AG08395 (cell line): ENCODE measurements at regions not wholly inside any gene's neighbourhood (a gene's known extent, or its start where the extent isn't known, plus 50 kb on each side); places are given as distances from the start of the nearest gene placed in this dataset.
"Not testable (repeated sequence)": the region's sequence is repeated elsewhere in the genome, so short reads cannot be mapped to it uniquely, and the experiment has no call there.

Source experiments
- DNase-seq: peaks from one replicate; pipeline ENCODE4 v3.0.0; 2012; ENCODE audit warnings: mixed read lengths, low spot score

DNA sequence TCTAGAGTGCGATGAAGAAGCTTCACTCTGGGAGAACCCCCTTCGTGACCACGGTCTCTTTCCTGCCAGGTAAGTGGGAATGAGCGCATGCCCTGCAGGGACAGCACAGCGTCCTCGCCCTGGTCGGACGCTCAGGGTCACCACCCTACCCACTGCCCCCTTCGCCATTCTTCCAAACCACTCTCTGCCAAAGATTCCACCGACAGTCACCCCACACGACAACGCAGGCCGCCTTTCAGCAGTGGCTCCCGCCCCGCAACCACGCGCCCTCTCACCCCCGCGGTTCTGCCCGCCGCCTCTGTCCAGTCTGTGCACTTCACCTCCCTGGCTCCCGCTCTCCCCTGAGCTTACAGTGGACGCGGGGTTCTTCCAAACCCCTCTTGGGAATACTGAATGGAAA is 82.3 kb upstream of the FCGR1A start:
- not testable (repeated sequence) for DNase-seq

DNA sequence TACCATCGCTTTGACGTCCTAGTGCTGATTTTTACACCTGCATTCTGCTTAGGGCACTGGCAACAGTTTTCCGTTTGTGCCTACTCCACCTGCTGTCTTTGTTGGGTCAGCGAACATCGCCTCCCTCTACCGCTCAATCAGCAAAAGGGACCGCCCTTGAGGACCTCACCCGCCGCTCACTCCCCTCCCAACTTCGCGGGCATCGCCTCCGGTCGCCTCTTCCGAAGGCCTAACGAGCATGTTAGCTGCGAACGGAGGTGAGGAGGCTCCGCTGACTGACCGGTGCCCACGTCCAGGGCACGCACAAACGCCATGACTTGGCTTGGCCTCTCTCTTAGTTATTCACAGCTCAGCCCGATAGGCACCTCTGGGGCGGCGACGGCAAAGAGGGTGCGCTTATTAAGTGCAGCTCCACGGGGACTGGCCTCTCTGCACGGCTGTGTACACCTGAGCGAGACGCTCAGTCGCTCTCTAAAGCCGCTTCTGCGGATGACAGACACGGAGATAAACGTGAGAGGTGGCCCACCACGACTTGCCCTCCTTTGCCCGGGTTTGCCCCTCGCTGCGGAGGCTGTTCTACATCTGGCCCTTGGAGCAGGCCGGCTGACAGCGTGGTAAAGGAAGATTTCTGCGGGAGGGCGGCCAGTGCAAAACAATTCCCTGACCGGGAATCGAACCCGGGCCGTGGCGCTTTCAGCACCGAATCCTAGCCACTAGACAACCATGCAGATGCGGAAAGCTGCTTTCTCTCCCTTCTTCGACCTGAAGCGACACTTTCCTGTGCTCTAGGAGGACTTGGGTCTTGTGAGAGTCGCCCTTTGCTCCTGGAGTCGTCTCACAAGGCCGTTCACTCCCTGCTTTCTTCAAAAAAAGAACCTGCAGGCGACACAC is 81.6 kb upstream of the FCGR1A start:
- DNase-seq: not testable (repeated sequence)

DNA sequence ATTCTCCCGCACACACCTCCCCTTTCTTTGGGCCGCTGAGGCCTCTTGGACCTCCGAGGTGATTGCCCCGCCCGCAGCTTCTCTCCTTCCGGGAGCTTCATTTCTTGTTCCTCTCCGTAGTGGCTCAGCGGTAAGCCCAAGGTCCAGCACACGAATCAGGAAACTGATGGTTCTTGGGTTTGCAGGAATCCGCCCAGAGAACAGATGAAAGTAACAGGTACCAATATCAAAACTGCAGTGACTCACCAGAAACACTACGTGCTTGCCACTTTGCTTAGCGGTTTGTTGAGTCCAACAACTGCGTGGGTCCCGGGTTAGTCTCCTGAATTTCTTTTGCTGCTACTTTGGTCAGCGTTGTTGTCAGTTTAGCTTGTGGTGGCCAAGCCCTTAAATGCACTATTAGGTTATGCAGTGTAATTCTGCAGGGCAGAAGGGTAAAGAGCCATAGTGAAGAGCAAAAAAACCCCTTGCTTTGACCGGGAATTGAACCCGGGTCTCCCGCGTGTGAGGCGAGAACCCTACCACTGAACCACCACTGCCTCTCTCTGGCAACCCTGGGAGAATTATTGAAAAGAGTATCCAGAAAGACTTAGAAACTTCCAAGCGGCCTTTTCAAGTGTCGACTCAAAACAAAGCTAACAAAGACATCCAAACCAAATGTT is 74.2 kb upstream of the FCGR1A start:
- DNase-seq: peak; percentile 56

DNA sequence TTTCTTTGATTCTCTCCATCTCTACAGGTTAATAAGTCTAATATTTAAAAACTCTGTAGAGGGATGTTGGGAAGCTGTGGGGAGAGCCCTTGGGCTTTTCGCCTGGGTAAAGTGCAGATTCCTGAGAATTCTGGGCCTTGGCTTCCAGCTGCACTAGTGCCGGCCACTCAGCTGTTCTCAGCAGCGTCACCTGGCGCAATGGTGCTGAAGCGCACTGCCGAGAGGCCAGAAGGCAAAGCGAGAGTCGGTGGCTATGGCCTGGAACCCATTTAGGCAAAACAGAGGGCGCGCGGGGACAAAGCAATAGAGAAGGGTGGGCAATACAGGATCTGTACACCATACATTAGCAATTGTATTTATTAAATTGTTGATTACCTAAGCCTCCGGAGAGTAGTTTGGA is 70.8 kb upstream of the FCGR1A start:
- DNase-seq: not testable (repeated sequence)

DNA sequence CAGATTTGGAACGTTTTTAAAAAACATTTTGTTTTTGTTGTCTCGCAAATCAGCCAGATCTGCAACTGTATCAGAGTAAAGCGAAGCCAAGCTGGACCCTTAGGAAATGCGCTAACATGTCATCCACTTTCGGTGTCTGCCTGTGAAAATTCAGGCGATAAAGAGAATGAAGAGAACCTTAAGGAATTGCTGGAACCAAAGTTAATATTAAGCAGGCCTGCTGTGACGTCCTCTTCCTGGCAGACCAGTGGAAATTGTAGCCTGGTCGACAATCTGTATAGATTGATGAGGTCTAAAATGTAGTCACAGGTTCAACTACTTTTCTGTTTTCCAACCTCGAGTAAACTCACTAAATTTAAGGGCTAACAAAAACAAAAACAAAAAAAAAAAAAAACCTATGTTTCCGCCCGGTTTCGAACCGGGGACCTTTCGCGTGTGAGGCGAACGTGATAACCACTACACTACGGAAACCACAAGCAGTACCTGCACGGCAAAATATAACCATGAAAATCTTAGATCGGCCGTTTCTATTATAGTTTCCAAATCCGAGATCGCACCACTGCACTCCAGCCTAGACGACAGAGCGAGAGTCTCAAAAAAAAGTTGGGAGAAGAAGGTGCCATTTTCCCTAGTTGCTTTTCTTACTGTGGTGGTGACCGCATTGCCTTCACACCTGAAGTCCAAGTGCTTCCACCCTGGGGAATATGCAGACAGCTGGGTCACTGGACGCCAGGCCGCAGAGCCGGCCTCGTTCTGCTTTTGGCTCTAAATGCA is 70.2 kb upstream of the FCGR1A start:
- DNase-seq: peak; percentile 1

DNA sequence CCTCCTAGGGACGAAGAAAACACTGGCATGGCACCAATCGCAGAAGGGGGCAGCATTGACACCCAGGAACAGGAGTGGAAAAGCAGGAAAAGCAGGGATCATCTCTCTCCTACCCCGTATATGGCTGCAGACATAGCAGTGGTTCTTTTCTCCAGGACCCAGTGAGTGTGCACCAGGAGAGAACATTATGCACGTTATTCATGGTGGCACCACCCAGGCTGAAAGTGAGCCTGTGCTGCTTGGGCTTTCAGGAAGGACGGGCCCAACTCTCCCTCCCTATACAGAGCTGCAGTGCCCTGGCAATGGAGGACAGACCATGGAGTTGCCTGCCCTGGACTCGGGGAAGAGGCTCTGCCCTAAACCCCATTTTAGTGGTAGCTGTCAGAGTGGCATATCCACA is 69.0 kb upstream of the FCGR1A start:
- DNase-seq: not testable (repeated sequence)

DNA sequence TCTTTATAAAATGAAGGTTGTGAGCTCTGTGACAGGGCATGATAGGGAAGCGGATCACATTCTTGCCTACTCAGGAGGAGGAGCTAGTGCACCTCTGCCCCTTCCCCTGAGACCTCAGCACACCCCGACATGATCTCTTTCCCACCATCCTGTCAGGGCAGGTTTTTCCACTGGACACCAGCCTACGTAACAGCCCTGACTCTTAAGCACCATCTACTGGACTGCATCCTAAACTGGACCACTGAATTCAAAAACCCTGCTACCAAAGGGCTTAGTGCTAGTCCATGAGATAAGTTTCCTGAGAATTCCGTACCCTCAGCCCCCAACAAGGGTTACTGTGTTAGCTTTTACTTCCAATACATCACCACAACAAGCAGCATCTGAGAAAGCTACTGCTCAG is 68.5 kb upstream of the FCGR1A start:
- DNase-seq: not testable (repeated sequence)

DNA sequence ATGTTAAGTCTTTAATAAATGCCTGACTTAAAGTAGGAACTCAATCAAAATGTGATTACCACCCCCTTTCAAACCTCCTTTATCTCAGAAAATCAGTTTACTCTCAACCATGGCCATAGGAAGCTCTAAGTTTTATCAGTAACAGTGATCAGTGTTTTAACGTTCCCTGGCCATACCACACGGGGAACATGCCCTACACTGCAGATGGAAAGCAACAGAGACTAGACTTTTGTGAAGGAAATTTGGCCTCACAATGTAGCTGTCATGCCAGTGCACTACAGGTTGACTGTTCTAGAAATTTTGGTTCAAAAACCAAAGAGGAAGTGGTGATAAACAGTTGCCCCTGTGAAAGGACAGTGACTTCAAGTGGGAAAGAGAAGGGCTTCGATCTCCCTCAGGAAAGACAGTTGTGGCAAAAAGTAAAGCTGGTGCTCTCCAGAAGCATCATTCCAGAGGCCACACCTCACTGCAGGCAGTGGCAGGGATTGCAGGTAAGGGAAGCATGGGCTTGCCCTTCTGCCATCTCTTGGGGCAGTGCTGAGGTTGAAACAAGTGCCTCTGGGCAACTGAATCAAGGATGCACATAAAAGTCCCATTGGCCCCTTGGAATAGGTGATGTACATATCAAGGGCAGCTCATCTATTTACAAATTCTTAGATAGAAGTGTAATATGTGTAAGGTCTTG is 57.7 kb upstream of the FCGR1A start:
- DNase-seq: not testable (repeated sequence)

DNA sequence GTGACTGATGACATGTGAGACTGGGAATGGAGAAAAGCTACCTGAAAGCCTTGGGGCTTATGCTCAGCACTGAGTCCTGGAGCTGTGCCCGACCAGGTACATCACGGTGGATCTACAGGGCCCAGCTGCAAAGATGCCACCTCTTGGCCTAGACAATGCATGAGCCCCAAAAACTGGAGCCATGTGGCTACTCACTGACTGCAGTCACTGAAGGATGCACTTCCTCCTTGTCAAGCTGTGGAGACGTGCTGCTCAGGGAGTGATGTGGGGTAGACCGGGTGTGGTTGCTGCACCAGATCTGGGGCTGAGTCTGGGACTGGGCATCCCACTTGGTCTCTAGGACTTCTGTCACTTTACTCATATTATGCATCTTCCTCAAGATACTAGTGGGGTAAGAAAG is 55.8 kb upstream of the FCGR1A start:
- DNase-seq: not testable (repeated sequence)

DNA sequence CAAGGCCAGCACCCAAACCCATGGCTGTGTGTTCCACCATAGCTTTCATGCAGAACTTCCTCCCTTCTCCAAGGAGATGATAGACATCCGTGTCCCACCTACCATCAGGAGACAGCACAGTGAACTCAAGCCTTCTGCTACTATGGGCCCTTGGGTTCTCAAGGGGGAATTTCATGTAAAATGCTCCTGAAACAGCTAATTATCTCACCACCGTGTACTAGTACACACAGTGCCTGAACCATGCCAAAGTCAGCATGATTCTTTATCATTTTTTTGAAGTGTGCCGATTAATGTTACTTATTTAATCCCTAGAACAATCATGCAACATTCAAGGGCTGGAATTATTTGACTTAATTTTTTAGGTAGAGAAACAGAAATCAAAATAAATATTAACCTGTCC is 53.9 kb upstream of the FCGR1A start:
- DNase-seq: not testable (repeated sequence)
